ENCODE measurements at regions not wholly inside any gene's neighbourhood (a gene's known extent, or its start where the extent isn't known, plus 50 kb on each side); places are given as distances from the start of the nearest gene placed in this dataset.

DNA sequence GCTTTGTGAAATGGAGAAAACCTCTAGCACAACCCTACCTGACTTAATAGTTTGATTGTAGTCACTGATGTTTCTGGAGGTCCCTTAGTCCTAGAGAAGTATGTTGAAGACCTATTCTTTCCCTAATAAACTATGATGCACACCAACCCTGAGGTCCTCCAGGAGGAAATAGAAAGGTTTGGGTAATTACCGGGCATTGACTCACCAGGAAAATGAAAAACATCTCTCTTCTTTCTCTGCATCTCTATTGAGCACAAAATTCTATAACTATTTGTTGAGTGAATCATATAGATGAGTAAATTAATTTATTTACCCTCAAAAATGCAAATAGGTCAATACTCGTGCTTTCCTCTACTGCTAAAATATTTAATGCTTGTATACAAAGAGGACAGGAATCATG, 582.4 kb upstream of the FAM241A start:
- ChIA-PET CTCF (interaction anchor here (0.6 kb wide), 1 partner anchor 112 kb away, joined by 5 read pairs; no protein-coding TSS in a partner anchor), POLR2A (ENCODE audit: unreplicated experiment) (no interaction called here)
- TF ChIP-seq CTCF (conservative IDR thresholded peaks at IDR 0.05; ENCODE audit: low read depth, low read length) (no peak), FOS (IDR thresholded peaks at IDR 0.05; ENCODE audit: low read depth, low read length) (no peak), SMC3 (IDR thresholded peaks at IDR 0.05; ENCODE audit: low read depth, low read length) (no peak), MAFK (IDR thresholded peaks at IDR 0.05; ENCODE audit: low read depth, low read length) (no peak), RAD21 (IDR thresholded peaks at IDR 0.05; ENCODE audit: low read length) (no peak), POLR2A (IDR thresholded peaks at IDR 0.05; ENCODE audit: low read depth, low read length) (no peak), CHD1 (IDR thresholded peaks at IDR 0.05; ENCODE audit: low read depth, low read length) (no peak), NFE2L2 (IDR thresholded peaks at IDR 0.05; ENCODE audit: low read depth, low read length) (no peak), RFX5 (IDR thresholded peaks at IDR 0.05; ENCODE audit: low read depth, low read length) (no peak), RCOR1 (IDR thresholded peaks at IDR 0.05; ENCODE audit: insufficient replicate concordance, low read length) (no peak), BHLHE40 (IDR thresholded peaks at IDR 0.05; ENCODE audit: low read depth, low read length) (no peak), ELK1 (IDR thresholded peaks at IDR 0.05; ENCODE audit: borderline replicate concordance, low read depth, low read length) (no peak), CEBPB (IDR thresholded peaks at IDR 0.05; ENCODE audit: low read depth, low read length) (no peak), MAZ (IDR thresholded peaks at IDR 0.05; ENCODE audit: borderline replicate concordance, low read depth, low read length) (no peak), USF2 (IDR thresholded peaks at IDR 0.05; ENCODE audit: low read depth, low read length) (no peak)
- Histone ChIP-seq H2BK120ac (ENCODE audit: low read depth, low read length) (peak overlapping the region; percentile 32), H3K36me3 (ENCODE audit: control insufficient read depth, insufficient read depth, low read length) (no peaks in the 10 kb centered on the region), H3K56ac (ENCODE audit: extremely low read depth, insufficient read depth, low read length) (peak overlapping the region; percentile 63; the same call in 1 of the 2 replicates), H2BK15ac (ENCODE audit: low read depth, low read length) (no peak overlapping the region), H3K14ac (replicated peaks; ENCODE audit: low read depth, low read length) (no peak overlapping the region), H2AK9ac (replicated peaks; ENCODE audit: low read depth, low read length, poor library complexity) (no peak overlapping the region), H2AK5ac (ENCODE audit: low read depth, low read length) (no peak overlapping the region), H3K23ac (ENCODE audit: low read depth, low read length) (0 out of 2 replicates have a peak overlapping the region, but pooled peaks have one; percentile 2), H3K4me2 (ENCODE audit: low read depth, low read length) (peak overlapping the region; percentile 54; the same call in 1 of the 2 replicates), H3K9me3 (ENCODE audit: control insufficient read depth, insufficient read depth, low read length) (no peaks in the 10 kb centered on the region), H4K91ac (ENCODE audit: insufficient read depth, low read depth, low read length) (peak overlapping the region; percentile 1; the same call in 1 of the 2 replicates), H3K9ac (ENCODE audit: low read depth, low read length) (no peak overlapping the region), H4K20me1 (ENCODE audit: insufficient read depth, low read length) (no peaks in the 10 kb centered on the region), H4K5ac (ENCODE audit: low read depth, low read length) (no peak overlapping the region; the same call in 1 of the 2 replicates), H3K18ac (ENCODE audit: low read depth, low read length) (peak overlapping the region; percentile 69; the same call in 1 of the 2 replicates), H2BK5ac (ENCODE audit: low read depth, low read length, poor library complexity, severe bottlenecking) (peak overlapping the region; percentile 7), H3K9me1 (ENCODE audit: insufficient read depth, low read length) (no peaks in the 10 kb centered on the region), H3K27me3 (ENCODE audit: control insufficient read depth, insufficient read depth, low read length) (no peaks in the 10 kb centered on the region), H3K4me3 (ENCODE audit: insufficient read depth, low read depth, low read length) (no peak overlapping the region), H2AFZ (replicated peaks; ENCODE audit: low read length, poor library complexity) (no peak overlapping the region), H4K8ac (ENCODE audit: low read depth in 2 of 2, low read length in 2 of 2) (peak overlapping the region in 1 of 2 experiments; percentile 19; a peak in 1 of 4 replicates), H2BK20ac (ENCODE audit: low read depth, low read length) (0 out of 2 replicates have a peak overlapping the region, but pooled peaks have one; percentile 4), H3K79me1 (ENCODE audit: low read depth in 1 of 2, low read length in 2 of 2) (no peaks in the 10 kb centered on the region), H3K4me1 (ENCODE audit: control insufficient read depth, insufficient read depth, low read length) (peaks cover 2% of the 10 kb centered on the region; the same call in 1 of the 2 replicates), H3K4ac (ENCODE audit: low read depth, low read length) (peak overlapping the region; percentile 12; the same call in 1 of the 2 replicates), H3K27ac (ENCODE audit: insufficient read depth, low read length) (peak overlapping the region; percentile 52; the same call in 1 of the 2 replicates)
- in situ Hi-C loops (cut with MboI; ENCODE audit: low sequenced_read_pairs) (no loop called here), dilution Hi-C loops (cut with HindIII; ENCODE audit: low sequenced_read_pairs, unreplicated experiment) (no loop called here), intact Hi-C loops (cut with micrococcal nuclease) (no loop called here)
- no CpG with 5 or more reads among the region's 2 CpGs for WGBS, 2 experiments (ENCODE audit: extremely low coverage in 2 of 2, insufficient read length in 1 of 2)
- ATAC-seq (ENCODE audit: low read depth) (peak; percentile 92), DNase-seq (peak; percentile 66)
- BruUV-seq (replicated peaks) = no TSS peak

All from IMR-90 (cell line).